K562 (cell line): ENCODE measurements at regions not wholly inside any gene's neighbourhood (a gene's known extent, or its start where the extent isn't known, plus 50 kb on each side); places are given as distances from the start of the nearest gene placed in this dataset.

ENCODE experiments used
- CTCF ChIP-seq, 3 experiments: IDR thresholded peaks in 2 of 3; conservative IDR thresholded peaks in 1 of 3; 2 replicates each; pipeline ENCODE4 v1.5.1; 2011 to 2012; ENCODE audit warnings: low read length in 3 of 3, mild to moderate bottlenecking in 3 of 3, control low read depth in 2 of 3, improper control_type of control experiment in 1 of 3, inconsistent platforms in 1 of 3, low read depth in 1 of 3, mixed read lengths in 1 of 3, moderate library complexity in 1 of 3; ENCODE audit not compliant: insufficient read depth in 2 of 3
- E2F4 ChIP-seq: sonication (generic); formaldehyde crosslinking; IDR thresholded peaks from 2 replicates; pipeline ENCODE4 v1.8.0; 2022; ENCODE audit warnings: mild to moderate bottlenecking, low read depth, missing genetic modification reagents
- JUNB ChIP-seq: fragments of 450-650 bp; formaldehyde crosslinking; conservative IDR thresholded peaks from 2 replicates; pipeline ENCODE4 v1.4.0; 2020; ENCODE audit warnings: mild to moderate bottlenecking
- MECOM ChIP-seq: fragments of 250-450 bp; sonication (Bioruptor Pico); IDR thresholded peaks from 2 replicates; pipeline ENCODE4 v1.8.0; 2022; ENCODE audit warnings: inconsistent platforms
- POLR2AphosphoS2 ChIP-seq: IDR thresholded peaks from 2 replicates; pipeline ENCODE4 v1.6.1; 2012; ENCODE audit warnings: low read length, improper control_type of control experiment
- RUNX1 ChIP-seq: sonication (generic); IDR thresholded peaks from 2 replicates; pipeline ENCODE4 v1.6.1; 2016; ENCODE audit warnings: antibody characterized with exemption, low read depth
- SREBF1 ChIP-seq: fragments of 150-350 bp; IDR thresholded peaks from 2 replicates; pipeline ENCODE4 v1.6.1; 2014; ENCODE audit warnings: antibody characterized with exemption, low read depth, low read length, borderline replicate concordance
- TAF1 ChIP-seq: IDR thresholded peaks from 2 replicates; pipeline ENCODE4 v1.6.1; 2011; ENCODE audit warnings: mild to moderate bottlenecking, low read length, moderate library complexity; ENCODE audit not compliant: insufficient read depth, control insufficient read depth, severe bottlenecking; ENCODE audit errors: extremely low read depth
- TF ChIP-seq, protein P1 (sequence below): IDR thresholded peaks from 2 replicates; pipeline ENCODE4 v1.6.1; 2012; ENCODE audit warnings: low read depth, low read length, improper control_type of control experiment, borderline replicate concordance

GRCh38 chr1:82091729-82092128, 291.0 kb downstream of the ADGRL2 start:
- no peak for TF ChIP-seq POLR2AphosphoS2
- no peak for TF ChIP-seq JUNB (CRISPR knock-in tag)
- TF ChIP-seq CTCF (IDR thresholded peaks at IDR 0.05 in 2 of 3, conservative IDR thresholded peaks at IDR 0.05 in 1 of 3; ENCODE audit: insufficient read depth in 2 of 3, low read depth in 1 of 3, low read length in 3 of 3) = no peak
- no peak for TF ChIP-seq RUNX1
- no peak for TF ChIP-seq SREBF1
- TF ChIP-seq, protein P1, sequence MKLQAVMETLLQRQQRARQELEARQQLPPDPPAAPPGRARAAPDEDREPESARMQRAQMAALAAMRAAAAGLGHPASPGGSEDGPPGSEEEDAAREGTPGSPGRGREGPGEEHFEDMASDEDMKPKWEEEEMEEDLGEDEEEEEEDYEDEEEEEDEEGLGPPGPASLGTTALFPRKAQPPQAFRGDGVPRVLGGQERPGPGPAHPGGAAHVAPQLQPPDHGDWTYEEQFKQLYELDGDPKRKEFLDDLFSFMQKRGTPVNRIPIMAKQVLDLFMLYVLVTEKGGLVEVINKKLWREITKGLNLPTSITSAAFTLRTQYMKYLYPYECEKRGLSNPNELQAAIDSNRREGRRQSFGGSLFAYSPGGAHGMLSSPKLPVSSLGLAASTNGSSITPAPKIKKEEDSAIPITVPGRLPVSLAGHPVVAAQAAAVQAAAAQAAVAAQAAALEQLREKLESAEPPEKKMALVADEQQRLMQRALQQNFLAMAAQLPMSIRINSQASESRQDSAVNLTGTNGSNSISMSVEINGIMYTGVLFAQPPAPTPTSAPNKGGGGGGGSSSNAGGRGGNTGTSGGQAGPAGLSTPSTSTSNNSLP = no peak
- TF ChIP-seq MECOM (CRISPR knock-in tag) = no peak
- no peak for TF ChIP-seq E2F4 (CRISPR knock-in tag)
- TF ChIP-seq TAF1 = no peak
